ENCODE measurements at regions not wholly inside any gene's neighbourhood (a gene's known extent, or its start where the extent isn't known, plus 50 kb on each side); places are given as distances from the start of the nearest gene placed in this dataset.

- H3K4me3 ChIP-seq (replicated peaks; ENCODE audit: low read depth, low read length) = no peak overlapping the region
- DNase-seq (ENCODE audit: extremely low read depth, low read depth) = no peak
- no peak for TF ChIP-seq CTCF (IDR thresholded peaks at IDR 0.05; ENCODE audit: low read depth, low read length, missing control alignments)
Measured at GRCh38 chr10:1841759-1842158, 104.4 kb upstream of the ADARB2 start.

GRCh38 chr10:1829712-1830111 is 92.4 kb upstream of the ADARB2 start:
- no peak for DNase-seq (ENCODE audit: extremely low read depth, low read depth)
- no peak overlapping the region for H3K4me3 ChIP-seq (replicated peaks; ENCODE audit: low read depth, low read length)
- TF ChIP-seq CTCF (IDR thresholded peaks at IDR 0.05; ENCODE audit: low read depth, low read length, missing control alignments) = no peak

- H3K4me3 ChIP-seq (replicated peaks; ENCODE audit: low read depth, low read length) = no peak overlapping the region
- no peak for TF ChIP-seq CTCF (IDR thresholded peaks at IDR 0.05; ENCODE audit: low read depth, low read length, missing control alignments)
- DNase-seq (ENCODE audit: extremely low read depth, low read depth) = no peak
Measured at GRCh38 chr10:1824928-1825327, 87.6 kb upstream of the ADARB2 start.

- H3K4me3 ChIP-seq (replicated peaks; ENCODE audit: low read depth, low read length) = no peak overlapping the region
- no peak for TF ChIP-seq CTCF (IDR thresholded peaks at IDR 0.05; ENCODE audit: low read depth, low read length, missing control alignments)
- DNase-seq (ENCODE audit: extremely low read depth, low read depth) = no peak
Measured at GRCh38 chr10:1814556-1814955, 77.2 kb upstream of the ADARB2 start.

- no peak for TF ChIP-seq CTCF (IDR thresholded peaks at IDR 0.05; ENCODE audit: low read depth, low read length, missing control alignments)
- DNase-seq (ENCODE audit: extremely low read depth, low read depth) = no peak
- H3K4me3 ChIP-seq (replicated peaks; ENCODE audit: low read depth, low read length) = no peak overlapping the region
Measured at GRCh38 chr10:1809139-1809741, 71.9 kb upstream of the ADARB2 start.

- H3K4me3 ChIP-seq (replicated peaks; ENCODE audit: low read depth, low read length) = no peak overlapping the region
- TF ChIP-seq CTCF (IDR thresholded peaks at IDR 0.05; ENCODE audit: low read depth, low read length, missing control alignments) = no peak
- no peak for DNase-seq (ENCODE audit: extremely low read depth, low read depth)
Measured at GRCh38 chr10:1807924-1808323, 70.6 kb upstream of the ADARB2 start.

GRCh38 chr10:1807196-1807595 is 69.9 kb upstream of the ADARB2 start:
- no peak for DNase-seq (ENCODE audit: extremely low read depth, low read depth)
- TF ChIP-seq CTCF (IDR thresholded peaks at IDR 0.05; ENCODE audit: low read depth, low read length, missing control alignments) = no peak
- H3K4me3 ChIP-seq (replicated peaks; ENCODE audit: low read depth, low read length) = no peak overlapping the region

Data from HFF-Myc (cell line).